GM21576 (cell line): ENCODE measurements at regions not wholly inside any gene's neighbourhood (a gene's known extent, or its start where the extent isn't known, plus 50 kb on each side); places are given as distances from the start of the nearest gene placed in this dataset.

Source experiments
- ATAC-seq: cut with Tn5 transposase; IDR thresholded peaks from one replicate; pipeline ENCODE4 v1.9.1; 2021; ENCODE audit warnings: mild to moderate bottlenecking, moderate library complexity; ENCODE audit not compliant: unreplicated experiment

DNA sequence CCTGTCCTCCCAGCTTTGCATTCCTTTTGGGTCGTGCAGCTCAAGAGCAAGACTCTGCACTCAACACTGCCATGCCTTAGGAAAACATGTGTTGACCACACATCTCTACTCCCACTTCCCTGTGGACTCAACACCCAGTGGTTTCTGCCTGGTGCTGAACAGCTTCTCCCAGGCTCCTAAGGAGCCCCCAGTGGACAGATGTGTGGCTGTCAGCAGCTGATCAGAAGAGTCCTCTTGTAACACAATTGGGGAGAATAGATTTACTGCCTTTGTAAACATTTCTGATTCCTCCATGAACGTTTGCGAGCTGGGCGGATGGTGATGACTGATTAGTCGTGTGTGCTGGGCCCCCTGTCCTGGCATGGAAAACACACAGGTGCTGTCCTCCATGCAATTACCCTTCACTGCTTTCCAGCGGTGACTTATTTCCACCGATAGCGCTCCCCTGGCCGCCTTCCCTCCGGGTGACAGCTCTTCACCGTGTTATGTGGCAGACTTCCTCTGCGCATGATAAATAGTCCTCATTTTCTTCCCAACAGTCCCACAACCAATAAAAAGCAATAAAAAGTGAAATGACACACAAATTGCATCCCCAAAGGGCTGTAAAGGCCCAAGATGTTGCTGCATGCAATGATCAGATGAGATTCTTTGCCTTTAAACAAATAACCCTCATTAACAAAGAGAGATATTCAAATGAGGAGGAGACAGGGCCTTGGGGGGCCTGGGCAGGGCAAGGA is 249.4 kb upstream of the AJAP1 start:
- ATAC-seq, result no peak

DNA sequence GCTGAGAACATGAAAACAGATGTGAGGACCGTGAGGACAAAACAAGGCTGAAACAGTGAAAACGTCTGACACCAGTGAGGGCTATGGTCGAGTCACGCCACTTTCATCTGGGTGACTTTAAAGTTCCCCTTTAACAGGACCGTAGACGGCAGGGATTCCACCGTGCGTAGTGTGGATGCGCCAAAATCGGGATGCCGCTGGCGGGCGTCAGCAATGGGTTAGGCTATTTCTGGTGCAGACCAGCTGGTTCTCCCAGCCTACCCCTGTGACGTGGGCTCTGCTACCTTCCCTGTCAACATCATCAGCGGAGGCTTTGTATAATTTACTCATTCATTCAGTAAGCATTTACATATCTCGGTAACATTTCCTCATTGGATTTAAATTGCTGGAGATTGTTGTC is 246.6 kb upstream of the AJAP1 start:
- no peak for ATAC-seq

DNA sequence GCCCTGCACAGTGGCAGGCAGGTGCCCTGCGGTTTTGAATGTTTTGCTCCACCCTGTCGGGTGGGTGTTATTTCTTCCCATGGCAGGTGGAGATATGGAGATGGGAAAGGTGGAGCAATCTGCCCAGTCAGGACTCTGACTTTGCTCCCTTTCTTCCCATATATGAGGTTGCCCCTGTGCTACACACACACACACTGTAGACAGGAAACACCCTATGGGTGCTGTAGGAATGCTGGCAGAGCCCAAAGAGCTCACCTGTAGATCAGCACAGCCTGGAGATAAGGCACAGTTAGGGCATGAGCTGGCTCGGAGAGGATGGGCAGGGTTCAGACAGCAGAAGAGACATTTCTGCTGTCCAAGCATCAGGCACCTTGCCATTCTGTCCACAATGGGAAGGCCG is 246.0 kb upstream of the AJAP1 start:
- ATAC-seq, result no peak

DNA sequence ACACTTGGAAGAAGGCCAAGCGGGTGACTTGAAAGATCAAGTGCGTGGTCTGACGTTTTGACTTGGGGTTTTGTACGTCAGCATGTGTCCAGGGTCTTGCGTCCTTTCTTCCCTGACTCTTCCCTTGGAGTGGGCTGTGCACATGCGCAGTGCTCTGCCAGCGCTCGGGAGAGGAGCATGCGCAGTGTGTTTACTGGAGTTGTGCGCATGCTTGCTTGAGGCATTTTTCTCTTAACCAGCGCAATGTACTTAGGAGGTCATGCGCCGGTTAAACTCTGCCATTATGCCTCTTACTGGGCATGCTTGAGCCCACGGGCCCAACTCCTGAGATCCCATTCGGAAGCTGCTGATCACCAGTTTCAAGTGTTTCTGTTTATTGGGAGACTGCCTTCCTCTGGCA is 242.5 kb upstream of the AJAP1 start:
- no peak for ATAC-seq

DNA sequence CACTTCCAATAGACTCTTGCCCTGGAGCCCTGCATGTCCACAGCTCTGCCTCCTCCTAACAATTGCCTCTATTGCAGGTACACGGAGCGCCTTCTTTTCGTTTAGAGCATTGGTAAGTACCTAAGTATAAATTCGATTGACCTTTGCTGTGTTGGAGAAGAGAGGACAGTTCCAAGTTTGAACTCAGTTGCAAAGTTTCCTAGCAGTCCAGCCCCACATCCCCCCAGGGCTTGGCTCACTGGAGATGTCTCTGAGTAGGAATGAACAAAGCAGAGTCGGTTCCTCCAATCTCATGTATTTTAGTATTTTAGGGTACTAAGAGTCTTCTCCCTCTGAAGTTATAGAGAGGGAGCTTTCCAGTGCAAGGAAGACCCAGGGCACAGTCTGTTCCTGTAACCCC is 238.9 kb upstream of the AJAP1 start:
- ATAC-seq, result no peak

DNA sequence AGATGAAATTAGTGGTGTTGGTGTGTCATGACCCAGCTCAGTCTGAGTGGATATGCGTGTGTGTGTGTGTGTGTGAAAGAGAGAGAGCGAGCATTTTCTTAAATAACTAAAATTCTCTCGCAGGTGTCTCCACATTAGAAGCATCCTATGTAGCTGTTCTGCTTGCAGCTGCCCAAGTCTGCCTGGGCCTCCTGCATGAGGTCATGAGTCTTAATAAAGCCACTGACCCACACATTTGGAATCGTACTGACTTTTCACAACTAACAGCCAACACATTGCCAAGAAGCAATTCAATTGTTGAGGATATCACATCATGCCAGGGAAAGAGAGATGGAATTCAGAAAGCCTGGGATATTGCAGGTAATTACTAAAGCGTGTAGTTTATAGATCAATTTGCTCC is 238.2 kb upstream of the AJAP1 start:
- ATAC-seq, result no peak

DNA sequence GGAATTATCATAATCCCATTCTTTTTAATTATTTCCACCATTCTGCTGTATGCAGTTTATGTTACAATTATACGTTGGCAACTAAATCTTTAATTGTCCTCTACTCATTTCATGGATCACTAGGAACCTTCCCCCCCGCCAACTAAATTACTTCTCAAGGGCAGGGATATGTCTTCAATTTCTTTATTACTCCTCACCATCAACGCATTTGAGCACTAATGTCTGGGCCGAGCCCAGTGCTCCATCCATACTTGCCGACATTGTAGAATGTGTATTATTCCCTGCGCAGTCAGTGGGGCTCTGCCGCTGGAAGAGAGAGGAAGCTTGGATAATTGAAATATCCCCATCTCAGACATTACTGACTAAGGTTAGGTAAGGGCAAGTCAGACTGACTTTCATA is 236.4 kb upstream of the AJAP1 start:
- no peak for ATAC-seq

DNA sequence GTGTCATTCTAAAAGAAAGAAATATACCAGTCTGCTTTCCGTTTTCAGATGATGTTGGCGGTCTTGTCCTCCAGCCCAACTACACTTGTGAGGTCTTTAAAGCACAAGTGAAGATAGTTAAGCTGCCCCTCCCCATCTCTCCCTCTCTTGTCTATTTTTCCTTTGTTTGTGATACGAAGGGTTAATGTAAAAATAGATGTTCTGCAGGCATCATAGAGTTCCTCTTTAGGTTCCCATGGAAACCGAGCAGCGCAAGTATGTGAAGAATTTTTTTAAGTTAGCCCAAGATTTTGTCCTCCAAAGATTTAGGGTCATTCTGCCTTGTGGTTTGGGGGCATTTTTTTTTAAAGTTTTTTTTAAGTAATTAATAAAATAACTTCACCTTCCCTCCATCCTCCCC is 232.4 kb upstream of the AJAP1 start:
- ATAC-seq, result no peak

DNA sequence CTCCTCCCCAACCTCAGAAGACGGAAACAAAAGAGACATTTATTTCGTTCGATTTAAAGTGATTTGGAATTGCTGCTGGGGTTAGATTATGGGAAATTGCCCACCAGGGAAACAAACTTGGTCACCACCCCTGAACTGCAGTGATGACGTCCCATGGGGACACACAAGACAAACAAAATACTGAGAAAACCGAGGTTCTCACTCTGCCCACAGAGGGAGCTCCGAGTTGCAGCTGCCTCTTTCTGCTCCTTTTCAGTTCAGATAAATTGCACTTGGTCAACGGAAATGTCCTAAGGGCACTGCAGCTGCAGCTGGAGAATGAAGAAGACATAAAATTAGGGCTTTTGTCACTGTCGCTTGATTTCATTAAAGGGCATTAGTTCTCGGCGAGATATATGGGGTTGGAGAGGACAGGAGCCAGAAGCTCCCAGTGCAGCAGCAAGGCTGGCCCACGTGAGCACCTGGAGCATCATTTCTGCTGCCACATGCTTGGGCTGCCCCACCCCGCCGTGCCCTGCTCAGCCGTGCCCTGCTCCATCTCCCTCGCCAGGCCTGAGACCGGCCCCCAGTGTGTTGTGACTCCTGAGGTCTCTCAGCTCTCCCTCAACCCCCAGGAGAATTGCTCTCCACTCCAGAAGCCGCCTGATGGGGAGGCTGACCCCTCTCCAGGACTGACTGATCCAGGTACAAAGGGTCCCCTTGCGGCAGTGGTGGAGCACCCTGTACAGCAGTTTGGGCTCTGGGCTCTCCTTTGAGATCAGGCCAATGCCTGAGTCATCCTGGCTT is 231.7 kb upstream of the AJAP1 start:
- ATAC-seq, result no peak

DNA sequence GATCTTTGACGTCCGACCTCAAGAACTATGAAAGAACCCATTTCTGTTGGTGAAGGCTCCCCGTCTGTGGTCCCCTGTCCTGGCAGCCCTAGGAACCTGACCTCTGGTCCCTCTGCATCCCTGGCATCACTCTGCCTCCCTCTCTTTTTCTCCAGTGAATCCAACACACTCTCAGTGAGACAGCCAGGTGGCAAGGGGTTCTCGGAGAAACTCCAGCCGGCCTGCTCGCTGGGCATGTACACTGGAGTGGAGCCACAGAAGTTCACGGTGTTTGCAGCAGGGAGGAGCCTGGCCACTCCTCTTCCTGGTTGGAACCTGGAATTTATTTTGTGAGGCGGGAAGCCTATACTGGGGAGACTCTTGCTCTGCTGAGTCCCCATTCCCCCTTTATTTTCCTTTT is 230.2 kb upstream of the AJAP1 start:
- ATAC-seq, result no peak

DNA sequence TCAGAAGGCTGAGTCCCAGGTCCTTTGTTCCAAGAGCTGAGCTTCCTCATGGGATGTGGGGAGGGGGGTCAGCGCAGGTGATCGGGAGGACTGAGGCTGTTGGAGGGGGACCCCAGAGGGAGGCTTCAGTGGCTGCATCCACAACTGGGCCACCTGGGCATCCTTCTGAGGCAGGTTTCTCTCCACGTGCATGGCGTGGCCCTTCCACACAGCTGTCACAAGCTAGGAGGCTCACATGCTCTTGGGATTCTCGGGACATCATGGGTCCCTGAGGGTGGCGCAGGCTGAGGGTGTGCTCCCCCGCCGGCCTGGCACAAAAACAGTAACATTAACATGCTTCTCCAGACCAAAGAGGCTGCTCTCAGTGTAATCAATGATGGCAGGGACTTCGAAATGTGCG is 229.6 kb upstream of the AJAP1 start:
- no peak for ATAC-seq

DNA sequence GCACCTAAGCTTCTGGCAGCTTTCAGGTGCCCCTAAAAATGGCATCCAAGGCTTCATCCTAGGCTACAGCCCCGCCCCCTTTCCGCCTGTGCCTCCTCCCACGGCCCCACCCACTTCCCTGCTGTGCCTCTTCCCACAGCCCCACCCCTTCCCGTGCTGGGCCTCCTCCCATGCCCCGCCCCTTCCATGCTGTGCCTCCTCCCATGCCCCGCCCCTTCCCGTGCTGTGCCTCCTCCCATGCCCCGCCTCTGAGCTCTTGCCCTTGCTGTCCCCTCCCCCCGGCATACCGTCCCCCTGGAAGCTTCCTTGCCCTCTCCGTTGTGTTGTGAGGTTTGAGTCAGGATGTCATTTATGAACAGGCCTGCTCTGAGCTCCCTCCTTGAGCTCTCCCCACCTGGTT is 228.5 kb upstream of the AJAP1 start:
- ATAC-seq, result no peak

DNA sequence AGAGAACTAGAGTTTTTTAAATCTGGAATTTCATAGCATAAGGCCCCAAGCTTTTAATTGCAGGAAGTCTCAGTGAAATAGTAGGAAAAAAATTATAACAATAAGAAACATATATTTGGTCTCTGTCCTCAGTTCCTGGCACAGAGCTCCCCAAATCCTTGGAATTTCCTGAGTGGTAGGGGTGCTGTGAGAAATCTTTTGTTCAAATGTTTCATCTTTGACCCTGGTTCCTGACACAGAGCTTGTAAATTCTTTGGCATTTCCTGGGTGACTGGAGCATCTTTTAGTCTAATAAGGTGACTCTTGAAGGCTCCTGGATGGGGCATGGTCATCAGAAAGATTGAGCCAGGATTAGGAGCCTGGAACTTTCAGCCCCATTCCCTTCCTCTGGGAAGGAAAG is 225.7 kb upstream of the AJAP1 start:
- ATAC-seq, result no peak

DNA sequence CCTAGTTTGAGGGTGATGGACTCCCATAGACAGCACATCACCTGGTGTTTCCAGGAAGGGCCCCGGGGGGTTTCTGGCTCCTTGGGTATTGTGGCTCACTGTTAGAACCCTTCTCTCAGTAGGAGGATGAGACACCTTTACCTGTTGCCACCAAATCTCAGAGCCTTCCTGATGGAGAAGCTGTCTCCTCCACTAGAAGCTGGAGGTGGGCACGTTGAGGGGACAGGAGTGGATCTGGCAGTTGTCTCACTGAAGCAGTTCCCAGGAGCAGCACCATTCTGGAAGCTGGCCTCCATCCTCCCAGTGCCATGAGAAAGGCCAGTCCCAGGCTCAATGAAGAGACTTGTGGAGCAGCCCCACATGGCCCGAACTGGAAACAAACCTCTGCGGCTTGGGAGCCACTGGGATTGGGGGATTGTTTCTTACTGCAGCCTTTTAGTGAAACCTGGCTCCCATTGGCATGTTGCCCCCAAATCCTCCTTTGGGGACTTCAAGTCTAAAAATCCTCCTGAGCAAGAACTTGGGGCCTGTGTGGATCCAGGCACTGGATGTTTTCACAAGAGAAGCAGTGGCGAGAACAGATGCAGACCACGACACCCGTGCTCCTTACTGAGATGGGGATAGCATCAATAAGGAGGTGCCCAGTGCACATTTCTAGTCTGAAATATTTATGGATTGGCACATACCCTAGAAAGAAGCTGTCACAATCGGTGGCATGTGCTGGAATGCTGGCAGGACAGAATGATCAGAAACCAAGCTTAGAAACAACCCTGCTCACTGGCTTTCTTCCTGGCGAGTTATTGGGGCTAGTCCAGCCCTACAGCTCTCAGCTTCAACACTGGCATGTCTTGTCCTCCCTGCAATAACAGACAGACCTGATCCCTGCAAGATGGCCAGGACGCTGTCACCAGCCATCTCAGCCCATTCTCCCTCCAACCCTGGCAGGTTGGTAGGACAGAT is 223.7 kb upstream of the AJAP1 start:
- no peak for ATAC-seq

DNA sequence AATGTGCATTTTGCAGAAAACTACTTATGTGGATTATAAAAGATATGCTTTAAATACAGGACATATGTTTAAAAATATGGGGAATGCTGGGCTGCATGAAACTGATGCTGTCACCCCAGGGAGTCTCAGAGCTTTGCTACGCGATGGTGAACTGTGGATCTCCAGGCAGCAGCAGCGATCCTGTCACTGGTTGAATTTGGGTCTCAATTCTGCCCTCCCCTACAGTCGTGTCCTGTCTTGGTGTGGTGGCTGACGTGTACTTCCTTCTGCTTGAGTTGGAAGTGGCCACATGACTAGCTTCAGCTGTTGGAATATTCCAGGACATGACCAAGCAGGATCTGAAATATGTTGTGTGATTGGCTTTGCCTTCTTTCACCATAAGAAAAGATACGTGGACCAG is 222.9 kb upstream of the AJAP1 start:
- no peak for ATAC-seq

DNA sequence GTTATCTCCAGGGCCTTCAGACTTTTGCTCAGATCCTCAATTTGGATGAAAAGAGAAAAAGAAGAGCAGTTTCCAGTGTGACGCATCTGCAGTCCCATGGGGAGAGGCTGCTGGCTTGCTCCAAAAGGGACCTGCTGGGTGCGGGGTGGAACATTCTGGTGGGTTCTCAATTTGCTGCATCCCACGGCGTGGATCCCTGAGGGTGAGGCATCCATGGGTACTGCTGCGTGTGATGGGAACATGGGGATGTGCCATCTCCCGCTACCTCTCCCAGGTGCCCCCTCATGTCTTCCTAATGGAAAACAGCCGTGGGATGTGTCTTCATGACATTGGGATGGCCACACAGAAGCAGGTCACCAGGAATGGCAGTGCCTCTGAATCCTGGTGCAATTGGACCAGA is 221.3 kb upstream of the AJAP1 start:
- ATAC-seq, result no peak

DNA sequence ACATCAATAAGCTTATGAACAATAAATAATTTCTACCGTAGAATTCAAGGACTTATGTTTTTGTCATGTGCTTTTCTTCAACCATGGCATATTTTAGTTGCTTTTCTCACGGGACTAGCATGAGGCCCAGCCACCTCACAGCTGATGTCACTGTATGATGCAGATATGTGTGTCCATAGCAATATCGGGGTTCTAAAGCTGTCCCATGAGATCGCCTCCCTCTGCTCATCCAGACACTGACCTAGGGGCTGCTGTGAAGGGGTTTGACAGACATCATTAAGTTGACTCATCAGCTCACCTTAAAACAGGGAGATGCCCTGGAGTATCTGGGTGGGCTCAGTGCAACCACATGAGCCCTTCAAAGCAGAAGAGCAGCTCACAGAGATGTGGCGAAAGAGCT is 210.3 kb upstream of the AJAP1 start:
- no peak for ATAC-seq

DNA sequence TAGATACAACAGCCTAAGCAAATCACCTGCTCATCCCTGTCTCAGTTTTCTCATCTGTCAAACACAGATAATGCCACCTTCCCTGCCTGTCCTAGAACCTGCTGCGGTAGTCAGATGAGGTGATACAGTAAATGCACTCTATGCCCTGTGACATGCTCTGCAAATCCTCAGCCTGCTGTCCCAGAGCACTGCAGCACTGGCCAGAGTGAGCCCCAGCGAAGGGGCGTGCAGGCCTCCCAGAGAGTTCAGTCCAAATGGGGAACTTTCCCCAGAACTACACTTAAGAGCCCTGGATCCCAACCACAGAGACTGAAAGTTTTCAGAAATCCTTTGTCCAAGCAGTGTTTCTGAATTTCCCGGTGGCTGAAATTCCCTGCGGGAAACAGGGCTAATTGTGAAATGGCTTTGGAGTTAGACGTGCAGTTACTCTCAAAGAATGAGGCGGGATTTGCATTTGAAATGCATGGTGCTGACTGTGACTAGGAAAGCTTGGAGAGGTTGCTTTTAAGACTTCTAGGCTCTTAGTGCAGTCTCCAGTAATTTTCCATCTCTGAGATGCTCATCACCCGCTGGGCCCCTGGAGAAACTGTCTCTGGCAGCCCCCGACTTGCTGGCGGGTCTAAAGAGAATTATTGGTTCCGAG is 206.5 kb upstream of the AJAP1 start:
- no peak for ATAC-seq

DNA sequence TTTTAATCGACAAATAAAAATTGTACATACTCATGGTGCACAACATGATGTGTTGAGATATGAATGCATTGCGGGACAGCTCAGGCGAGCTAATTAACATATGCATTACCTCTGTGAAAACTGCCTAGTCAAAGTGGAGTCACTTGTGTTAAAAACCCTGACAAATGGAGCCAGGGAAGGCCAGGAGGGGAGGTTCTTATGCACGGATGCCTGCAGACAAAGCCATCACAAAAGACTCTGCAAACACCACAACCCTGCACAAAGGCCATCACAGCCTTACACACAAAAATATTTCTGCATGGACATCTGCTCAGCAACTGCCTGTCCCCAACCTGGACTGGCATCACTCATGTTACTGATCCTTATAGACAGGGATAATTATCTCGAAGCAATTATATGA is 204.4 kb upstream of the AJAP1 start:
- no peak for ATAC-seq

DNA sequence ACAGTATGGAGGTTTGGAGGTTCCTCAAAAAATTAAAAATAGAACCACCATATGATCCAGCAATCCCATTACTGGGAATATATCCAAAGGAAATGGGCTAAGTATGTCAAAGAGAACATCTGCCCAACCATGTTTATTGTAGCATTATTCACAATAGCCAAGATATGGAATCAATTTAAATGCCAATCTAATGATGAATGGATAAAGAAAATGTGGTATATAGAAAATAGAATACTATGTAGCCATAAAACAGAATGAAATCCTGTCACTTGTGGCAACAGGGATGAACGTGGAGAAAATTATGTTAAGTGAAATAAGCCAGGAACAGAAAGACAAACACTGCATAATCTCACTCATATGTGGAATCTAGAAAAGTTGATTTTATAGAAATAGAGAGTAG is 201.7 kb upstream of the AJAP1 start:
- no peak for ATAC-seq

DNA sequence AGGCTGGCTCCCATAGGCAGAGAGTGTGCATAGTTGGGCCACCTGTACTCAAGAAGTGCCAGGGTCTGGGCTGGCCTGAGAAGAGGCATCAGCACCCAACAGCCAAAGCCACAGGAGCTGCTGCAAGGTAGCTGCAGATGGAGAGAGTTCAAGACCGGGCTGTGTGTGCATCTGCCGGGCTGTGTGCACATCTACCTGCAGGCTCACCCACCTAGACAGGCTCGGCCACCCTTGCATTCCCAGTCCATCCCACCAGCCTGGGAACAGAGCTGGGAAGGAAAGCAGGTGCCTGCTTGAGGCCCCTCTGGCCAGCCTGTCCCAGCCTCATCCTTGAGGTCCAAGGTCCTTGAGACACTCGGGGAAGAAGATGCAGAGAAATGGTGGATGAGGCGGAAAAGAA is 194.4 kb upstream of the AJAP1 start:
- ATAC-seq, result no peak
